Stimulated activated CD4-positive, alpha-beta T cell treated with anti-CD3 and anti-CD28 coated beads, Interleukin-2, amount 100 ng/mL, for 48 hours (primary cell): ENCODE measurements at regions not wholly inside any gene's neighbourhood (a gene's known extent, or its start where the extent isn't known, plus 50 kb on each side); places are given as distances from the start of the nearest gene placed in this dataset.

Source experiments
- DNase-seq, 2 donors: peaks; one replicate each; pipeline ENCODE4 v3.0.0-alpha.2; 2020

DNA sequence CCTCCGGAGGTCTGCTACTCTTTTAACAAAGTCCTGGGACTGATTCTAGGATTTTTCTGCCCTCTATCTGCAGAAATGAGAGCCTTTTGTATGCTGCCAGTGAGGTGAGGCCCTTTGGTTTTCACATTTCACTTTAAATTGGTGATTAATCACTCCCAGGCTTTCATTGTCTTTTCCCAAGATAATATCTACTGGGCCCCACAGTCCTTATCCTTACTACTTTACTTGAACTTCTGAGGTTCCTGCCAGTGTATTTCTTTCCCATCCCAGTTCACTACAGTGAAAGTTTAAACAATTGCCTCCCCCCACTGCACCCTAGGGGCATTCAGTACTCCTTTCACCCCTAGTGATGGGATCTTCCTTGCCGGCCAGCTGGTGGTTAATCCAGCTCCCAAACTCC lies 127.4 kb upstream of the INHBA start:
- no peak for DNase-seq

DNA sequence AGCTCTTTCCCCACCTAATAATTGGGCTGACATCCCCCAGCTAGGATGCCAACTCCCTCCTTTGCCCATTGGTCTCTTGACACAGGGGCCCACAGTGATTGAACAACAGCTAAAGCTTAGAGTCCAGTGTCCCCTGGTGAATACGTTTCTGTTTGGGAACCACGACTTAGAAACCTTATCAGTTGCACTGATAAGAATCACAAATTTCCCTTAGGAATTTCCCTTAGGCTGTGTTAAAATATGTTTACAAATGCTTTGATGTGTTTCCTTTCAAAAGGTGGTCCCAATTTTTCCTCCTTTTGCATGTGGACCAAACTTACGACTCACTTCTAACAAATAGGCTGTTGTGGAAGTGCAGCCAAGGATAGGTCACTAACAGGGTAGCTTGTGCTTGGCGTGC lies 126.0 kb upstream of the INHBA start:
- no peak for DNase-seq

DNA sequence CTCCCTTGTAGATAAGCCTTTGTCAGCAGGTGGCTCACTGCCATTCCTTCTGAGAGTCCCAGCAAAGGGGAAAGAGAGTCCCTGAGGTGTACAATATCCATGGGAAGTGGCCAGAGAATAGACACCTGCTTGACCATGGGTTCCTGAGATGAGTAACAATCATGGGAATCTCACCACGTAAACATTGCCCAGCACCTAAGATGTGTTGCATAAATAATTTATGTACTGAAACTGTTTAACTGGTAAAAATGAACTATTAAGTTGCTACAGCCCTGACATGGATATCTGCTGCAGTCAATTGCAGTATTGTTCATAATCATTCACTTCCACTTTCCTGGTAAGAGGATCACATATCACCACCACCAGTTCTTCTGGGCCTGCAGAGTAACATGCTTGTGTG lies 123.8 kb upstream of the INHBA start:
- no peak for DNase-seq

DNA sequence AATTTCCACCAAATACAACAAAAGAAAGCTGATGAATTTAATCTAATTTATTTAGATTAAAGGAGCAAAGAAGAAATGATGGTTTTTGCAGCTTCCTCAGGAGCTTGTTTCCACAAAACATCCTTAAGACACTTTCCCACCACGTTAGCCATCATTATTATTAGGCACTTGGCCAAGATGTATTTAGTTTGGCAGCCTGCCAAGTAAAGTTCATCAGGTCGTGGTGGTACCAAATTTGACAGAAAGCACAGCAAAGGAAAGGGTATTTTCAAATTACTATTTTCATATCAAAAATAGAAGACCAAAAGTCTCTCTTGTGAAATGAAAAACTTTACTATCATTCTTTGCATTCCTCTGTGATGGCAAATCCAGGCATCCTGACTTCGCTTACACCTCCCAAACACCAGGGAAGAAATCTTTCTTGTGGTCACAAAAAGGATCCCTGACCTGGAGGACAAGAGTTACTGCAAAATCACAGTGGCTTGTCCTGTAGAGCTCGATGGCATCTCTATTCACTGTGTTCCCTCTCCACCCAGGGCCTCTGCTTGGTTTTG lies 123.1 kb upstream of the INHBA start:
- no peak for DNase-seq

DNA sequence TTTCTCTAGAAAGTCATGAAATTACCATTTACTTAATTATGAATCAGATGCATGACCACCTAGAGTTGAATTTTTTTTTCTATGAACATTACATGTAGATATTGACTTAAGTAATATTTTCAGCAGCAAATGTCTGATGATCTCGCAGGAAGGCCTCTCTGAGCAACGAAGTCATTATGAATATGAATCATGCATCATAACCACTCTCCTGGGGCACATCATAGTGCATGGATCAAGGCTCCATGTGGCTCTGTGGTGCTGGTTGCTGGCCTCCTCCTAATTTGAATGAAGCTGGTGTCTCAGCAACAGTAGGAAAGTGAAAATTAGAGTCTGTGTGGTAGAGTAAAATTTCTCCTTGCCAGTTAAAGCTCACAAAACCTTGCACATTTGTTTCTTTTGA lies 121.4 kb upstream of the INHBA start:
- DNase-seq = no peak

DNA sequence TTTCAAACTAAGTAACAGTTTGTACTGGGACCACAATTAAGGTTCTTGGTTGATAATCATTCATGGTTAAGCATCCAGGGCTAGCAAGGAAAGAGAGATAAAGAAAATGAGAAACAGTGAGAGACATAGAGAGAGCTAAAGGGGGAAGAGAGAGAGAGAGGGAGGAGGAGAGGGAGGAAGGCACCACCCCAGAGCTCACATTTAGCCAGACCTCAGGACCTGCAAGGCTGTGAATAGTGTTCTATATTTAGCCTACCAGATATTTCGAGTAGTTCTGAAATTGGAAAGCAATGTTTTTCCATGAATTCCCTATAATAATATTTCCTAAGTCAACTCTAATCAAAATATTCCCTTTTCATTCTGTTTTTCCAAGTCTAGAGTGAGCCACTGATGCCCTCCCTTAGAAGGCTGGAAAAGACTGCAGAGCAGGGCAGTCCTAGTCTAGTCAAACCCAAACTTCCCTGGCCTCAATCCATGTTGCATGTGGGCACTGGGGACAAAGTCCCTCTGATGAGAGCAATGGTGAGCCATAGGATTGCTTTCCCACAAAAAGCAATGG lies 119.4 kb upstream of the INHBA start:
- no peak for DNase-seq

DNA sequence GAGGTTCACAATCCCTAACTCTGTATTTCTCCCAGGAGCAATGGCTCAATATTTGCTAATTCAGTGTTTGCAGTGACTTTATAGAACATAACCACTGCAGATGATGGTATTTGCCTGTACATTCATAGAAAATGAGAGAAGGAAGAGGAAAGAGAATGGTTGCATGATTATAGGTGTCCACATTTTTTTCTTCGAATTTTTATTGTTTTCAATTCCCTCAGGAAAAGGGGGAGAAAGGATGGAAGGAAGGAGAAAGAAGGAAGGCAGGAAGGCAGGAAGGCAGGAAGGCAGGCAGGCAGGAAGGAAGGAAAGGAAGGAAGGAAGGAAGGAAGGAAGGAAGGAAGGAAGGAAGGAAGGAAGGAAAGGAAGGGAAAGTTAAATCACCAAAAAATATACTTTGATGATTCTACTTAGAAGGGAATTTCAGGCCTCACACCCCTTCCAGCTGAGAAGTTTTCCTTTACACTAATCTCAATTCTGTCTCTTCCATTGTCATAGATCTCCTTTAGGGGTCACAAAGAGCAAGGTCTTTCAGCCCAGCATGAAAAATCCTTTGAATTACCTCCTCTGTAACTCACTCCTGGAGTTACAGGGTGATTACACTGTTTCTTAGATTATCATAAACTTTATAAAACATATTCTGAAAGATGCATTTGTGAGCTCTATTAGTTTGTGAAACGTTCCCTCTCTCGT lies 118.8 kb upstream of the INHBA start:
- DNase-seq = no peak

DNA sequence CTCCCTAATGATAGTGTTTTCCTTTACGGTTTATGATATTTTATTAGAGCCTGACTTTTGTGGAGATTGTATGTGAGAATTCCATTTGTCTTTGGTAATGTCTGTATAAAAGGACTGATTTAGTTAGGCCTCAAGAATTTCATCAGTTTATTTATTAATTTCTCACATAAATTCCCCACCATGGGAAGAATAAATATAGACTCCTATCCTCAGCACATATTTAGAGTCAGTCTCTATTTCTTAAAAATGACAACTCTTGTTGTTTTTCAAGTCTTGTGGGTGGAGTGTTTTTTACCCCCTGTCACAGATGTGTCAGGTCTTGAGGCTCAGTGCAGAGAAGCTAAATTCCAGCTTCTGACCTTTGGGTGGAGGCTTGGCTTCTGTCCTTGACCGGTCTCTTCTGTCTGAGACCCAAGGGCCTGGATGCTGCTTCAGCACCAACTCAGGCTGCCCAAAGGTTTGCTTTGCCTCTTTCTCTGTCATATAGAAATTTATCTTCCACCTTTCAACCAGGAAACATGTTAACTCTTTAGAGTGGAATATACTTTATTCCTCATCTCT lies 117.3 kb upstream of the INHBA start:
- DNase-seq = no peak

DNA sequence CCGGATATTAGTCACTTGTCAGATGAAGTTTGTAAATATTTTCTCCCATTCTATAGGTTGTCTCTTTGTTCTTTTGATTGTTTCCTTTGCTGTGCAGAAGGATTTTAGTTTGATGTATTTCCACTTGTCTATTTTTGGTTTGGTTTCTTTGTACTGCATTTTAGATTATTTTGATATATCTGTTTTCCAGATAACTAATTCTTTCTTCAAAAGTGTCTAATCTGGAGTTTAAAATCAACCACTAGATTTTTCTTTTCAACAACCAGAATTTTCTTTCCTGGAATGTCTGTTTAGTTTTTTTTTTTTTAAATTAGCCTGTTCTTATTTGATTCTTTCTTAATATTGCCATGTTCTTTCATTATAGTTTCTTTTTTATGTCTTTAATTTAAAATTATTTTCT lies 116.8 kb upstream of the INHBA start:
- no peak for DNase-seq

DNA sequence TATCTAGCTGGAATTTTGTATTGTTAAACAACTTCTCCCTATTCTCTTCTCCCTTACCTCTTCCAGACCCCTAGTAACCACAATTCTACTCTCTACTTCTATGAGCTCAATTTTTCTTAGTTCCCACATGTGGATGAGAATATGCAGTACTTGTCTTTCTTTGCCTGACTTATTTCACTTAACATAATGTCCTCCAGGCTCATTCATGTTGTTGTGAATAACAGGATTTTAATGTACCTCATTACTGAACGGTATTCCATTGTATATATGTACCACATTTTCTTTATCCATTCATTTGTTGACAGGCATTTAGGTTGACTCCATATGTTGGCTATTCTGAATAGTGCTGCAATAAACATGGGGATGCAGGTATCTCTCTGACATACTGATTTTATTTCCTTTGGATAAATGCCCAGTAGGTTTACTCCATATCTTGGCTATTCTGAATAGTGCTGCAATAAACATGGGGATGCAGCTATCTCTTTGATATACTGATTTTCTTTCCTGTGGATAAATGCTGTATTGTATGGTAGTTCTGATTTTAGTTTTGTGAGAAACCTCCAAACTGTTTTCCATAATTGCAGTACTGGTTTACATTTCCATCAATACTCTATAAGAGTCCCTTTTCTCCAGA lies 116.0 kb upstream of the INHBA start:
- no peak for DNase-seq

DNA sequence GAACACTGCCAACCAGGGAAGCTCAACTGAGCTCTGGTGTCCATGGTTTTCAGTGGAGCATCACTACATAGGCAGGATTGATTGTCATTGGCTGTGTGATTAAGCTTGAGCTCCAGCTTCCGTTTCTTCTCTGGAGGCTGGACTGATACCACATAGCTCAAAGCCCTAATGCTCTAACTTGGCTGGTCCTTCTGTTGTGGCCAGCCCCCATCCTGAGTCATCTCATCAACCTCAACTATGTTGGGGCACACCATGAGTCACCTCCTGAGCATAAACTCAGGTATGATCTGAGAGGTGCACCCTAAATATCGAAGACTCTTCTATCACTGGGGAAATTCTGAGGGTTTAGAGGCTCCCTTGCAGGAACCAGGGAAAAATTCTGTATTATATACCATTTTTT lies 114.5 kb upstream of the INHBA start:
- no peak for DNase-seq

DNA sequence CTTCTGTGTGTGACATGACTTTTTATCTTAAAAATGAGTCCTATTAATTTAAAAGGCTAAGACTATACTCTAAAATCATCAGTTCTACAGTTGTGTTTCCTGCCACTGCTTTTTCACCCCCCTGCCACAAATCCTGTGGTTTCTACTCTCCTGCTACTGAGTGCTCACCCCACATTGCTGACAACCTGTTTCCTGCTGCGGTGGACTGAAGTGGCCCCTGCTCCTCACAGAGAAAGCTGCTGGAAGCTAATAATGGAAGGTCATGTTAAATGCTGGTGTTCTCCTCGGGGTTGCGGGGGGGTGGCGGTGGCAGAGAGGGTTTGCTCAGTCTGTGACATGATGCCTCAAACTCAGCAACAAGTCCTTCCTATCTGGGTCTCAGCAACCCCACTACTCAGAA lies 113.2 kb upstream of the INHBA start:
- DNase-seq = no peak

DNA sequence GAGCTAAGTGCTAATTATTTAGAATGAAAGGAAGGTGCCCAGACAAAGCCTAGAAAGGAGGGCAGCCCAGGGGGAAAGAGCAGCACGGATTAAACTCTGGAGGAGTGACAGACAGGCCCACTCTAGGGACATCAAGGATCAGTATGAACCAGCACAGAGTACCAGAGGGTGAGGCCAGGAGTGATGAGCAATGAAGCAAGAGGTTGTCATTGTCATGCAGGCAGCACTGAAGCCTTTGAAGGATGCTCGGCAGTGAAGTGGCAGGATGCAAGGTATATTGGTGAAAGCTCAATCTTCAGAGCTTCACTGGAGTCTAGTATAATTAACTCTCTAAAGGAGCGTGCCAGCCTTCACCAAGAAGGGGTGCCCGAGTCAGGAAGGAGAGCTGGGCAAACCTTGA lies 112.0 kb upstream of the INHBA start:
- no peak for DNase-seq

DNA sequence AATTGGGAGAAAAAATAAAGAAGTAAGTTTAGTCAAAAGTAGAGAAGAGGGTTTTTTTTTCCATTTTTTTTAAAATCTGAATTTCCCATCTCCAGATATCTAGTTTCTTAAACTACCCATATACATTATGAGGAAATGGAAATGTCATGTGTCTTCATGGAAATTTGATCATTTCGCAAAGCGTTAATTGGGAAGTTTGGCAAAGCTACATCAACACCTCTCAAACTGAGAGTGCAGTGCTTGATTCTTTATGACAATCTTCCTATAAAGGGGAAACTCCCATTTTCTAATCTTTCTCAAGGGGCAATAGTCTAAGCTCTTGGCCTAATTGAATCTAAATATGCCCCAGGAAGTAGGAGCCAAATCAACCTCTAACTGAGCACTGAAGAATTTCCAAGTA lies 110.4 kb upstream of the INHBA start:
- DNase-seq = no peak

DNA sequence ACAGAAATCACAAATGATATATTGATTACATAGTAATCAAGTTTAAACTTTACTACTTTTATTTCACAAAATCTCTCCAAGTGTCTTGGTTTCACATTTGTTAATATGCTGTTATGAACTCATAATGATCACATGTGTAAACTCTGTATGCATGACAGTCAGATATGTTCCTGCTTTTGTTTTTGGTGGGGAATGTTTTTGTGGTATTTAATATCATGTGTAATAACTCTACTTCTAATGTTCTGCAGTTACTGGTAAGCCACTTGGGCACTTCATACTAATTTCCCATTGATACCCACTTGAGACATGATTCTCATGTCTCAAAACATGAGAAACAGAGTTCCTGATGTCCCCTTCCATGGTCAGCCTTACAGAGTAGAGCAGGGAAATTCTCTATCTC lies 109.1 kb upstream of the INHBA start:
- DNase-seq = no peak

DNA sequence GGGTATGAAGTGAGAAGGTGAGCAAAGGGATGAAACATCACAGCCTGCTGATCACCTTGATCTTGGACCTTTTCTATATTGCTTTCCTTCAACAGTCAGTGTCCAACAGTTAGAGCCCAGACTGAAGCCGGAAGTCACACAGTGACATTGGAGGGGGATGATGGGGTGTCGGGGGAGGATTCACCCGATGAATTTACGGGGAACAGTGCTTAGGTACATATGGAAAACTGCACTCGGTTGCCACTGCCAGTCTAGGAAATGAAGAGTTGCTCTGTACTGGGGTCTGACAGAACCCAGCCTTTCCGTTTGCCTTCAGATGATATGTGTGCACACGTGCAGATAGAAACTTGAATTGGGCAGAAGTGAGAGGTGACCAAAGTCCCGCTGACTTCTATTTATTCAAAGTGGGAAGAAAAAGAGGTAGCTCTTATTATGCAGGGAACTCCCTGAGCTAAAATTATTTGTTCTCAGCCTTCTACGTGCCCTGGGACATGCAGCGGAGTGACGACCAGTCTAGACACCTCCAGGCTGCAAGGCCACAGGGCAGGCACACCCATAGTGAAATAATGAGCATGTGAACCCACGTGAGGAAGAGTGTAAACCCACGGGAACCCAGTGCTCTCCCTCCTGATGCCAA lies 107.2 kb upstream of the INHBA start:
- DNase-seq = no peak

DNA sequence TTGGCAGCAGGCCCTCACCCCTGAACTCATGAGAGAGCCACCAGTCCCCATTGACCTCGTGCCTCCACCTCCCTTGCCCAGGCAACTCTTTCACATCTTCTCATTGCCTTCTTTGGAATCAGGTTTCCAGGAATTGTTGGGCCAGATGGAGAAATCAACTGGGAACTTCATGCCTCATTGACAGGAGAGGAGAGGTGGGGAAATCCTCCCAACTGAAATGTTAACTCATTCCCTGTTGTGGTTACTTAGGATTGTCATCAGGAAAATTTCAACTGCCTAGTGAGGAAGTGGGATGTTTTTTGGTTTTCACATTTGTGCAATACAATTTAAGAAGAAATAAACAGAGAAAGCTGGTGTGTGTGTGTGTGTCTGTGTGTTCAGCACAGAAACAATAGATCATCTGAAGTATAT lies 106.6 kb upstream of the INHBA start:
- DNase-seq = no peak

DNA sequence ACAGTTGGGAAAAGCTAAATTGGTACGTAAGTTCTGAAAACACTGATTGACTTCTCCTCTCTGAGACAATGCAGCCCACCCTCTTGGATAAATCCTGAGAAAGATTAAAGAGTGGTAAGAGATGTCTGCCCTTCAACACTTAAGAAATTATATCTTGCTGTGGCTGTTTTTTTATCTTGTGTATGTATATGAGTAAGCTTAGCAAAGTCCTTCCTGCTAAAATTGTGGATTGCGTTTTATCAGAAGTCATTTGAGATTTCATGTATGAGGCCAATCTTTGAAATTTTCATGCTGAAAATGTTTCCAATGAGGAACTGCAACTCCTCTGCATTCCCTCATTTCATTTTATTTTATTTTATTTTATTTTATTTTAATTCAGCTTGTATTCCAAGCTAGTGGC lies 106.2 kb upstream of the INHBA start:
- no peak for DNase-seq

DNA sequence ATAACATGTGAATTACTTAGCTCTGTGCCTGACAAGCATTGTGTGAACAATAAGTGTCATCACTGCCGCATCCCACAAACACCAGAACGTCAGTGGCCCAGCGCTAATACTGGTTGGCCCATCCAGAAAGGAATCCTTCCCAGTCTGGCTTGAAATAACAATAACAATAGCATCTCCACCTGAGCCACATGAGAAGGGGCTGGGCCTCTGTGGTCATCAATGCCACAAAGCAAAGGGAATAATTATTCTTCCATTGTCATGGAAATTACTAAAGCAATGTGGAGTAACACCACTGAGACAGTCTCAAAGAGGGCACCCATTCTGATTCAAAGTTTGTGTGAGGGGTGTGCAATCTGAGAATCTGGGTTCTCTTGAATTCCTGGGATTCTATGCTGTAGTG lies 105.7 kb upstream of the INHBA start:
- no peak for DNase-seq

DNA sequence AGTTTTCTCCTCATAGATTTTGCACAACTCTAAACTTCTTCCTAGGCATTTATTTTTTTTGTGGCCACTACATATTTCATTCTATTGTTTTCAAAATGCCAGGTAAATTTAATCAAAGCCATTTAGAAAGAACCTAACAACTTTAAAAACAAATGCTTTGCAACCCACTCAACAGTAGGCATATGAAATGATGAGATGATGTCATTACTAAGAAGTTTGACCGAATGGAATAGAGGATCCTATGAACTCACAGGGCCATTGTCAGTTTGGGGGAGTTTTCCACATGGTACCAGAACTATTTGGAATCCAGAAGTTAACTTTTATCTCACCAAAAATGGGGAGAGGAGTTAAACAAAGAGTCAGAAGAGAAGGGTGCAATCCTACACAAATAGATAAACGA lies 100.7 kb upstream of the INHBA start:
- no peak for DNase-seq

DNA sequence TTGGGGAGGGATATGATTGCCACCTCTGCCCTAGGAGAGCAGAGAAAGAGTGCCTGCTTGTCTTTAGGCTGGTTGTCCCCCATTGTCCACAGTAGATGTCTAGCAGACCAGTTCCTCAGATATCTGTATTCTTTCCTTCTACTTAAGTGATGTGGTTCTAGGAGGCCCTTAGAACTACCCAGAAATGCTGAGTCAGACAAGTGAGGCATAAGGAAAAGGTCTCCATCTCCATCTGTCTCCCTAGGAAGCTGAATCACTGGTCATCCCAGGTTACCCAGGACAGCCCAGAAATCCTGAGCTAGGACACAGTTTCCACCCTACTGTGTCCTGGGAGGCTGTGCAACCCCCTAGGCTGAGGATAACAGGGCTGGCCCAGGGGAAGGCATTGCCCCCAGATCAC lies 93.4 kb upstream of the INHBA start:
- DNase-seq = no peak

DNA sequence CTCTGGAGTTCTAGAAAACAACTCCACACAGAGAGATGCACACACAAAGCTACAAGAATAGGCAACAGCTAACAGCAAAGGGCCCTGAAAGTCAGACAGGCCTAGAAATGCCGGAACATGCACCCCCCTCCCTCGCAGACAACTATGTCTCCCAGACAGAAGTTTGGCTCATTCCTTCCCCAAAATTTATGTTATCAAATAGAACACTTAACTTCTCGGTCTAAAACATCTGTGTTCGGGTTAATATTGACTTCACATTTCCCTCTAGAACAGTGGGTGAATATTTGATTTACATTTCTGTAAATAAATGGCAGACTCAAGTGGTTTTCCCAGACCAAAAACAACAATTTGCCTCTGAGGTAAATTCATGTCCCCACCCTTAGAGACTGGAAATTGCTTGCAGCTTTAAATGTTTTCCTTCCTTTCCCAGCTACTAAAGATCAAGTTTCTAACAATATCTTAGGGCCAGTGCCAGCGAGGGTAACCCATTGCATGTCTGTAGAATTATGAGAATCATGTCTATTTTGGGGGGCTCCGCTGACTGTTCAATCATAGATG lies 92.5 kb upstream of the INHBA start:
- DNase-seq = no peak

DNA sequence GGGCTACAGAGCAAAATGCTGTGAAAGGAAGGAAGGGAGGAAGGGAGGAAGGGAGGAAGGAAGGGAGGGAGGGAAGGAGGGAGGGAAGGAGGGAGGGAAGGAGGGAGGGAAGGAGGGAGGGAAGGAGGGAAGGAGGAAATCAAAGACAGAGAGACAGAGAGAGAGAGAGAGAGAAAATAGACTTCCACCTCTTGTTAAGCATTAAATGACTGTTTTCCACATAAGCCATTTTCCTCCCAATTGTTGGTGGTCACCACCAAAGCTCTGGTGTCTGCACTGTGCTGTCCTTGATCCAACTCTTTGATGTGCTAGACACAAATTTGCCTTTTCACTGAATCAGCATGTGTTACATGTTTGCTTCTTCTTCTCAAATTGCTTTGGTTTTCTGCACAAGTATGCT lies 90.7 kb upstream of the INHBA start:
- no peak for DNase-seq
